K562 (cell line): ENCODE measurements at regions not wholly inside any gene's neighbourhood (a gene's known extent, or its start where the extent isn't known, plus 50 kb on each side); places are given as distances from the start of the nearest gene placed in this dataset.

Experiments
- ARID1B ChIP-seq: fragments of 450-650 bp; IDR thresholded peaks from 2 replicates; pipeline ENCODE4 v1.6.1; 2016; ENCODE audit warnings: antibody characterized with exemption, mild to moderate bottlenecking, inconsistent platforms
- ARID2 ChIP-seq: fragments of 450-650 bp; IDR thresholded peaks from 2 replicates; pipeline ENCODE4 v1.6.1; 2017; ENCODE audit warnings: antibody characterized with exemption, mild to moderate bottlenecking
- CBFA2T3 ChIP-seq: fragments of 450-650 bp; IDR thresholded peaks from 2 replicates; pipeline ENCODE4 v1.6.1; 2017
- CTBP1 ChIP-seq: fragments of 450-650 bp; IDR thresholded peaks from 2 replicates; pipeline ENCODE4 v1.6.1; 2016; ENCODE audit warnings: borderline replicate concordance
- EHMT2 ChIP-seq: fragments of 450-650 bp; IDR thresholded peaks from 2 replicates; pipeline ENCODE4 v1.6.1; 2018; ENCODE audit warnings: antibody characterized with exemption
- EP300 ChIP-seq: IDR thresholded peaks from 2 replicates; pipeline ENCODE4 v1.6.1; 2012; ENCODE audit warnings: low read length, improper control_type of control experiment
- FOS ChIP-seq: IDR thresholded peaks from 3 replicates; pipeline ENCODE4 v1.6.1; 2011; ENCODE audit not compliant: insufficient read length; ENCODE audit errors: extremely low read depth
- FOXA3 ChIP-seq, 2 experiments: fragments of 450-650 bp in 1 of 2; sonication (generic) in 1 of 2; formaldehyde crosslinking; IDR thresholded peaks in 1 of 2; conservative IDR thresholded peaks in 1 of 2; 2 replicates each; pipeline versions ENCODE4 v1.4.0 to v1.8.0; 2020 to 2022; ENCODE audit warnings: mild to moderate bottlenecking in 2 of 2, missing genetic modification reagents in 1 of 2
- FOXK2 ChIP-seq, 2 experiments: fragments of 450-650 bp; IDR thresholded peaks in 1 of 2; conservative IDR thresholded peaks in 1 of 2; 2 replicates each; pipeline ENCODE4 v1.6.1; 2016; ENCODE audit warnings: low read depth in 2 of 2, mild to moderate bottlenecking in 1 of 2
- GATA2 ChIP-seq: sonication (generic); formaldehyde crosslinking; IDR thresholded peaks from 2 replicates; pipeline ENCODE4 v1.4.0; 2020; ENCODE audit warnings: mild to moderate bottlenecking, missing genetic modification reagents
- HDAC2 ChIP-seq: fragments of 450-650 bp; IDR thresholded peaks from 2 replicates; pipeline ENCODE4 v1.6.1; 2016; ENCODE audit warnings: mild to moderate bottlenecking
- HMGN3 ChIP-seq: IDR thresholded peaks from 2 replicates; pipeline ENCODE4 v1.6.1; 2011; ENCODE audit warnings: borderline replicate concordance, low read depth, mild to moderate bottlenecking, mixed read lengths, low read length; ENCODE audit not compliant: insufficient read length; ENCODE audit errors: extremely low read depth
- ILF3 ChIP-seq: fragments of 450-650 bp; IDR thresholded peaks from 2 replicates; pipeline ENCODE4 v1.6.1; 2018; ENCODE audit warnings: antibody characterized with exemption, mild to moderate bottlenecking, moderate library complexity, borderline replicate concordance
- KDM1A ChIP-seq, 2 experiments: fragments of 450-650 bp; IDR thresholded peaks; 2 replicates each; pipeline ENCODE4 v1.6.1; 2016; ENCODE audit warnings: mild to moderate bottlenecking in 2 of 2
- KHSRP ChIP-seq: fragments of 450-650 bp; IDR thresholded peaks from 2 replicates; pipeline ENCODE4 v1.6.1; 2017
- KLF16 ChIP-seq: IDR thresholded peaks from 2 replicates; pipeline ENCODE4 v1.6.1; 2016; ENCODE audit warnings: antibody characterized with exemption
- MEIS2 ChIP-seq: fragments of 450-650 bp; IDR thresholded peaks from 2 replicates; pipeline ENCODE4 v1.6.1; 2014; ENCODE audit warnings: mild to moderate bottlenecking; ENCODE audit not compliant: partially characterized antibody
- MYNN ChIP-seq, 2 experiments: sonication (generic); formaldehyde crosslinking in 1 of 2; IDR thresholded peaks; 2 replicates each; pipeline versions ENCODE4 v1.5.0 to v1.6.1; 2016 to 2020; ENCODE audit warnings: antibody characterized with exemption in 1 of 2, missing genetic modification reagents in 1 of 2
- POLR2AphosphoS5 ChIP-seq: IDR thresholded peaks from 2 replicates; pipeline ENCODE4 v1.6.1; 2011; ENCODE audit warnings: mild to moderate bottlenecking, low read depth, low read length, moderate library complexity; ENCODE audit not compliant: control insufficient read depth, insufficient read depth
- SIN3B ChIP-seq: fragments of 450-650 bp; IDR thresholded peaks from 2 replicates; pipeline ENCODE4 v1.6.1; 2017; ENCODE audit warnings: low read depth, mild to moderate bottlenecking, moderate library complexity
- SMARCC2 ChIP-seq: fragments of 450-650 bp; IDR thresholded peaks from 2 replicates; pipeline ENCODE4 v1.6.1; 2017; ENCODE audit warnings: antibody characterized with exemption, moderate library complexity, mild to moderate bottlenecking, low read depth
- SNIP1 ChIP-seq: fragments of 450-650 bp; IDR thresholded peaks from 2 replicates; pipeline ENCODE4 v1.7.1; 2017; ENCODE audit warnings: low read depth, mild to moderate bottlenecking
- STAT5A ChIP-seq: IDR thresholded peaks from 2 replicates; pipeline ENCODE4 v1.6.1; 2012; ENCODE audit warnings: low read length, inconsistent platforms, borderline replicate concordance
- TEAD4 ChIP-seq, 2 experiments: sonication (generic) in 1 of 2; formaldehyde crosslinking in 1 of 2; IDR thresholded peaks; 2 replicates each; pipeline versions ENCODE4 v1.6.1 to v1.8.0; 2012 to 2022; ENCODE audit warnings: borderline replicate concordance in 1 of 2, inconsistent platforms in 1 of 2, low read length in 1 of 2, mild to moderate bottlenecking in 1 of 2, missing genetic modification reagents in 1 of 2
- TRIM24 ChIP-seq, 2 experiments: fragments of 450-650 bp; IDR thresholded peaks; 2 replicates each; pipeline ENCODE4 v1.6.1; 2016
- ZBED1 ChIP-seq: IDR thresholded peaks from 2 replicates; pipeline ENCODE4 v1.6.1; 2014
- ZNF512 ChIP-seq: IDR thresholded peaks from 2 replicates; pipeline ENCODE4 v1.6.1; 2016; ENCODE audit warnings: missing genetic modification characterization, missing compliant biosample characterization
- ZNF785 ChIP-seq: fragments of 250-450 bp; sonication (Bioruptor Pico); IDR thresholded peaks from 2 replicates; pipeline ENCODE4 v1.4.0; 2020; ENCODE audit warnings: mild to moderate bottlenecking
- TF ChIP-seq, protein P1 (sequence below): fragments of 450-650 bp; IDR thresholded peaks from 2 replicates; pipeline ENCODE4 v1.6.1; 2016; ENCODE audit warnings: antibody characterized with exemption
- TF ChIP-seq, protein P2 (sequence below): sonication (generic); formaldehyde crosslinking; IDR thresholded peaks from 2 replicates; pipeline ENCODE4 v1.8.0; 2022; ENCODE audit warnings: mild to moderate bottlenecking, missing genetic modification reagents

DNA sequence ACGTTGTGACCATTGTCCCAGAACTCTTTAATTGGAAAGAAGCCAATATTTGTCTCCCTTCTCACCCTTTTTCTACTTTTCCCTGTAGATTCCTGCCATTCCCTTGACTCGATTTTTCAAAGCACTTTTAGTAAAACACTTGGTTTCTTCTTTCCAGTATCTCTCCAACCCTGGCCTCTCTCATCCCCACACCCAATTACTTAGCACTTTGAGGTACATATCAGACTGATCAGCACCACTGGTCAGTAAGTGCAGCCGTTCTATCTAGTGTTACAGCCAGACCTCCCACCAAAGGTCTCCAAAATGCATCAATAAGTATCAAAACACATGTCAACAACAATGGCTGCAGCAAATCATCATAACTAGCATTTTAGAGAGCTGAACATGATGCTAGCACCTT lies 141.9 kb downstream of the BTG1 start (continued):
- TF ChIP-seq, protein P1, sequence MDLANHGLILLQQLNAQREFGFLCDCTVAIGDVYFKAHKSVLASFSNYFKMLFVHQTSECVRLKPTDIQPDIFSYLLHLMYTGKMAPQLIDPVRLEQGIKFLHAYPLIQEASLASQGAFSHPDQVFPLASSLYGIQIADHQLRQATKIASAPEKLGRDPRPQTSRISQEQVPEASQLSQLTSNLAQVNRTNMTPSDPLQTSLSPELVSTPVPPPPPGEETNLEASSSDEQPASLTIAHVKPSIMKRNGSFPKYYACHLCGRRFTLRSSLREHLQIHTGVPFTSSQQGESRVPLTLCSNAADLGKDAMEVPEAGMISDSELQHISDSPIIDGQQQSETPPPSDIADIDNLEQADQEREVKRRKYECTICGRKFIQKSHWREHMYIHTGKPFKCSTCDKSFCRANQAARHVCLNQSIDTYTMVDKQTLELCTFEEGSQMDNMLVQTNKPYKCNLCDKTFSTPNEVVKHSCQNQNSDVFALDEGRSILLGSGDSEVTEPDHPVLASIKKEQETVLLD, result peak; percentile 69; the same call in 1 of the 2 replicates
- no peak for TF ChIP-seq ZBED1
- peak; percentile 86; the same call in 1 of the 2 replicates for TF ChIP-seq POLR2AphosphoS5
- TF ChIP-seq FOXK2 (conservative IDR thresholded peaks at IDR 0.05 in 1 of 2, IDR thresholded peaks at IDR 0.05 in 1 of 2; ENCODE audit: low read depth in 2 of 2), result peak; percentile 55 to 73
- 0 out of 2 replicates have a peak, but pooled peaks have one; percentile 23 for TF ChIP-seq MYNN (IDR thresholded peaks at IDR 0.05)
- TF ChIP-seq MYNN (CRISPR knock-in tag; IDR thresholded peaks at IDR 0.05), result no peak
- TF ChIP-seq SNIP1, result no peak
- peak; percentile 78; the same call in 1 of the 2 replicates for TF ChIP-seq SMARCC2
- TF ChIP-seq GATA2 (CRISPR knock-in tag), result peak; percentile 69
- peak; percentile 69 for TF ChIP-seq EHMT2
- peak; percentile 45 for TF ChIP-seq HMGN3
- TF ChIP-seq KLF16, result peak; percentile 78
- no peak for TF ChIP-seq FOS
- TF ChIP-seq KDM1A (IDR thresholded peaks at IDR 0.05), result peak; percentile 27 to 62; a peak in 2 of 4 replicates
- TF ChIP-seq, protein P2, sequence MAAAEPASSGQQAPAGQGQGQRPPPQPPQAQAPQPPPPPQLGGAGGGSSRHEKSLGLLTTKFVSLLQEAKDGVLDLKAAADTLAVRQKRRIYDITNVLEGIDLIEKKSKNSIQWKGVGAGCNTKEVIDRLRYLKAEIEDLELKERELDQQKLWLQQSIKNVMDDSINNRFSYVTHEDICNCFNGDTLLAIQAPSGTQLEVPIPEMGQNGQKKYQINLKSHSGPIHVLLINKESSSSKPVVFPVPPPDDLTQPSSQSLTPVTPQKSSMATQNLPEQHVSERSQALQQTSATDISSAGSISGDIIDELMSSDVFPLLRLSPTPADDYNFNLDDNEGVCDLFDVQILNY, result no peak
- peak; percentile 96 for TF ChIP-seq CBFA2T3
- TF ChIP-seq FOXA3 (CRISPR knock-in tag; conservative IDR thresholded peaks at IDR 0.05 in 1 of 2, IDR thresholded peaks at IDR 0.05 in 1 of 2), result no peak
- TF ChIP-seq TRIM24 (IDR thresholded peaks at IDR 0.05), result peak; percentile 76 to 83
- peak; percentile 70; the same call in 1 of the 2 replicates for TF ChIP-seq HDAC2
- TF ChIP-seq ZNF785 (CRISPR knock-in tag), result no peak
- TF ChIP-seq SIN3B, result no peak
- no peak for TF ChIP-seq ARID2
- peak; percentile 95 for TF ChIP-seq ARID1B
- TF ChIP-seq CTBP1, result 0 out of 2 replicates have a peak, but pooled peaks have one; percentile 24
- TF ChIP-seq TEAD4 (IDR thresholded peaks at IDR 0.05; ENCODE audit: low read length), result peak; percentile 91
- TF ChIP-seq TEAD4 (CRISPR knock-in tag; IDR thresholded peaks at IDR 0.05; ENCODE audit: borderline replicate concordance), result no peak
- peak; percentile 62 for TF ChIP-seq MEIS2
- no peak for TF ChIP-seq ILF3
- peak; percentile 40; the same call in 1 of the 2 replicates for TF ChIP-seq KHSRP
- TF ChIP-seq EP300, result peak; percentile 86; the same call in 1 of the 2 replicates
- peak; percentile 62; the same call in 1 of the 2 replicates for TF ChIP-seq STAT5A
- TF ChIP-seq ZNF512 (tag), result no peak
